AG10803 (cell line): ENCODE measurements at regions not wholly inside any gene's neighbourhood (a gene's known extent, or its start where the extent isn't known, plus 50 kb on each side); places are given as distances from the start of the nearest gene placed in this dataset.

Experiments
- DNase-seq: peaks from one replicate; pipeline ENCODE4 v3.0.0; 2010; ENCODE audit warnings: low read depth
- H3K4me3 ChIP-seq: 2 replicates; pipeline ENCODE4 v1.5.1; 2011; ENCODE audit warnings: mild to moderate bottlenecking, low read length, control low read depth
- TF ChIP-seq, protein P1 (sequence below): conservative IDR thresholded peaks from 2 replicates; pipeline ENCODE4 v1.5.1; 2011; ENCODE audit warnings: mild to moderate bottlenecking, low read length, control low read depth, inconsistent platforms

DNA sequence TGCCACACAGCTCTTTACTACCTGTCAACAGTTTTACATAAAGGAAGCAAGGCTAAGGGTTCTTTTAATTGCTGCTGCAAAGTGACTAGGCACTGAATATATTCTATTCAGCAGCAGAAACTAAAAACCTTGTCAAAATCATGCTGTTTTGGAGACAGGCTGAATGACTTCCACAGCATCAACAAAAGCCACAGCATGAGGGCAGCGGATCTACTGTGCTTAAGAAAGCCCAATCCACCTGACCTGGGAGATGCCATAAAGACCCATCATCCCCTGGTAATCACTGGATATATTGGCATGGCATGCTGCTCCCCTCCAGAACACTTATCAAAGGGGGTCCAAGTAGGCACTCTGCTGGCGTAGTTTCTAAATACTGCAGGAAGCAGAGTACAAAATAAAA, 715.1 kb upstream of the SLC8A1 start:
- TF ChIP-seq, protein P1, sequence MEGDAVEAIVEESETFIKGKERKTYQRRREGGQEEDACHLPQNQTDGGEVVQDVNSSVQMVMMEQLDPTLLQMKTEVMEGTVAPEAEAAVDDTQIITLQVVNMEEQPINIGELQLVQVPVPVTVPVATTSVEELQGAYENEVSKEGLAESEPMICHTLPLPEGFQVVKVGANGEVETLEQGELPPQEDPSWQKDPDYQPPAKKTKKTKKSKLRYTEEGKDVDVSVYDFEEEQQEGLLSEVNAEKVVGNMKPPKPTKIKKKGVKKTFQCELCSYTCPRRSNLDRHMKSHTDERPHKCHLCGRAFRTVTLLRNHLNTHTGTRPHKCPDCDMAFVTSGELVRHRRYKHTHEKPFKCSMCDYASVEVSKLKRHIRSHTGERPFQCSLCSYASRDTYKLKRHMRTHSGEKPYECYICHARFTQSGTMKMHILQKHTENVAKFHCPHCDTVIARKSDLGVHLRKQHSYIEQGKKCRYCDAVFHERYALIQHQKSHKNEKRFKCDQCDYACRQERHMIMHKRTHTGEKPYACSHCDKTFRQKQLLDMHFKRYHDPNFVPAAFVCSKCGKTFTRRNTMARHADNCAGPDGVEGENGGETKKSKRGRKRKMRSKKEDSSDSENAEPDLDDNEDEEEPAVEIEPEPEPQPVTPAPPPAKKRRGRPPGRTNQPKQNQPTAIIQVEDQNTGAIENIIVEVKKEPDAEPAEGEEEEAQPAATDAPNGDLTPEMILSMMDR, result no peak
- DNase-seq, result no peak
- H3K4me3 ChIP-seq, result no peak overlapping the region

DNA sequence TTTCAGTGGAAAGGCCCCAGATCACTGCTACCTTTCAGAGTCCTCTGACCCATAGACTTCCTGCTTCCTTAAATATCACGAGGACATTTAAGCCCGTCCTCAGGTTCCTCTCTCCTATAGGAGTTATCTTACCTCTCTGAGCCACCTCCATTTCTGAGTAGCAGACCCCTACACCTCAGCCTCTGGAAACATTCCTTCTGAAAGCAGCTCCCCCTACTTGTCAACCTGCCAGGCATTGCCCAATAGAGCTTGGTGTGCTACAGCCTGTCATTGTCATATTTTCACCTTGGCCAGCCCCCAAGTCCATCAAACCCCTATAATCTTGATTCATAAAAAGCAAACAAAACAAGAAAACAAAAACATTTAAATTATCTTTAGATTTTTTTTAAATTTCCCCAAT, 717.9 kb upstream of the SLC8A1 start:
- no peak for DNase-seq
- TF ChIP-seq, protein P1, result no peak
- no peak overlapping the region for H3K4me3 ChIP-seq

DNA sequence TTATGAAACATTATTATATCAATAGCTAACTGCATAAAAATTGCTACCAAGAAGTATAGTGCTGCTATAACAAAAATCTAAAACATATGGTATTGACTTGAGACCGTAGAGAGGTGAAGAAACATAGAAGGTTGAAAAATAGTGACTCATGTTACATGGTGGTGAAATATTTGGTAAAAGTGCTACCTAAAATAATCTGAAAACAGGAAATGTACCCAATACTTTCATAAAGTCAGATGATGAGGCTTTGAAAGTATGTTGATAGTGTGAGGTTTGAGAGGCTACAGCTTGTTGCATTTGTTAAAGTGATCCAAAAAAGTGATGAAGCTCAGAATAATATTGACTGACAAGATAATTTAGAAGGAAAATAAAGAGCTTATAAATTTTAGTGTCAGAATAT, 718.7 kb upstream of the SLC8A1 start:
- TF ChIP-seq, protein P1, result no peak
- no peak for DNase-seq
- H3K4me3 ChIP-seq, result no peak overlapping the region

DNA sequence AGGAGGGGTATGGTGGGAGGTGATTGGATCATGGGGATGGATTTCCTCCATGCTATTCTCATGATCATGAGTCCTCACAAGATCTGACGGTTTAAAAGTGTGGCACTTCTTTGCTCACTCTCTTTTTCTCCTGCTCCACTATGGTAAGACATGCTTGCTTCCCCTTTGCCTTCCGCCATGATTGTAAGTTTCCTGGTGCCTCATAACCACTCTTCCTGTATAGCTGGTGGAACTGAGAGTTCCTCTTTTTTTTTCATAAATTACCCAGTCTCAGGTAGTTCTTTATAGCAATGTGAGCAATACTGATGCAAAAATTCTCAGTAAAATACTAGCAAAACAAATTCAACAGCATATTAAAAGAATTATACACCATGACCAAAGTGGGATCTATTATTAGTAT, 728.5 kb upstream of the SLC8A1 start:
- TF ChIP-seq, protein P1, result no peak
- no peak overlapping the region for H3K4me3 ChIP-seq
- no peak for DNase-seq

DNA sequence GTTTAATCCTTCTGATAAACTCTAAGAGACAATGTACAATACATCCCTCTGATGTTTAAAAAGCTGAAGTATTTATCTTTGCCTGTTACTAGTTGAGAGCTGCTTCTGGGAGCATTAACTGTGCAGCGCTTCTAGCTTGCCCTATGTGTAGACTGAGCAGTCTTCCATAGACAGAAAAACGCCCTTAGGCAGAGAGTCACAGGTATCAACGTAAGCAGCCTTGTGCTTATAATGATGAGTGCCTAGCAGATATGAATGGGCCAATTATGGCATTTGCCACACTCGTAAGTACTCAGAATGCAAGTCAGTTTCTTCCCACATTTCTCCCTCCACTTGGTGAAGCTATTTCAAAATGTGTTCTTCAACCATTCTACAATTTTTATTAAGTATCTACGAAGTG, 731.1 kb upstream of the SLC8A1 start:
- TF ChIP-seq, protein P1, result no peak
- no peak overlapping the region for H3K4me3 ChIP-seq
- no peak for DNase-seq

DNA sequence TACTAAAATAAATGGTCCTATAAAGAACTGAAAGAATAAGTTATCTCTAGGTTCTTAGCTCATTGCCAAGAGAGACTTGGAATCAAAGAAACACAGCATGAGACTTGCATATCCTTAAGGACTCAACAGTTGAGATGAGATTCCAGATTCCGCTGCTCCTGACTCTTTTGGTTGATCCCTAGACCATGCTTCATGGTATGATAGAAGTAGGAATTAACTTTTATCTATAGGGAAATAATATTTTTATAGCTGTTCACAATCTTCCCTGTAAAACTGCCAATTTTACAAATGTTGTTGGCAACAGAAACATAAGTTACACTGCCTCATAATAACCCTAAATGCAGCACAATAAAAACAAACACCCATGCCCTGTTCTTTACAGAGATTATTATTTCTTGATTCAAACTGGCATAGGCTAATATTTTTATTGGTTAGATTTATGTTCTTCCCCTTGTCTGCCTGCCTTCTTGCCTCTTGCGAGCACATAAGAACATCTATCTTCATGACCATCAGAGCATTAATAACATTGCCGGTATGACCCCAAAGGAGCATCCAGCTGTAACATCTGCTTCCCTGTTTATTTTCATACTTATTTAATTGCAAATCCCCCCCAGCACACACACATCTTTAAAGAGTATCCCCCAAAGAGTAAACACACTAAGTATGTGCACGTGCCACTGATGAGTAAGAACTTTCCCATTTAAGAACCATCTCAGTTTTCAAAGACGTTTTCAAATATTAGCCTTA, 735.7 kb upstream of the SLC8A1 start:
- TF ChIP-seq, protein P1, result no peak
- no peak for DNase-seq
- no peak overlapping the region for H3K4me3 ChIP-seq

DNA sequence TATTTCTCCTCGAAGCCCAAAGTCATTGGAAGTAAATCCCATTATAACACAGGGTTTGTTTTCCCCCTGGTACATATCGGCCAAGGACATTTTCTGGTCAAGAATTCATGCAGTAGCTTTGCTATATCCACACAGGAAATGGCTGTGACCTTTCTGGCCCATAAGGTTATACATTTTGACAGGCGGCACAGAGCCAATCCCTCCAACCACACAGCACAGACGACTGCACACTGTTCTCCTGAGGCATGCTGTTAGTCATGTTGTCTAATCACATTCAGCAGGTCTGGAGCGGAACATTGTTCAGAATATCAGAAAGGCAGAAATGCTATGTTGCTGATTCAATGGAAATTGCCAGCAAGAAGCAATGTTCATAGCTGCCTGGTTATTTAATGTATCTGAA, 742.3 kb upstream of the SLC8A1 start:
- TF ChIP-seq, protein P1, result no peak
- no peak overlapping the region for H3K4me3 ChIP-seq
- DNase-seq, result peak; percentile 26
